ENCODE measurements at regions not wholly inside any gene's neighbourhood (a gene's known extent, or its start where the extent isn't known, plus 50 kb on each side); places are given as distances from the start of the nearest gene placed in this dataset.

GRCh38 chr5:71861682-71862081 is 142.6 kb downstream of the CARTPT start:
- no peak for TF ChIP-seq CTCF (IDR thresholded peaks at IDR 0.05; ENCODE audit: insufficient read depth, low read length, poor library complexity, severe bottlenecking)
- no peak for TF ChIP-seq EZH2phosphoT487 (conservative IDR thresholded peaks at IDR 0.05; ENCODE audit: low read length)

Measured in SU-DHL-6 (cell line).